ENCODE measurements at regions not wholly inside any gene's neighbourhood (a gene's known extent, or its start where the extent isn't known, plus 50 kb on each side); places are given as distances from the start of the nearest gene placed in this dataset.

GRCh38 chr10:130799532-130799931, 512.0 kb downstream of the TCERG1L start:
- no peak for DNase-seq (ENCODE audit: low spot score)

- no peak for DNase-seq (ENCODE audit: low spot score)
Measured at GRCh38 chr10:130800281-130800680, 511.2 kb downstream of the TCERG1L start.

GRCh38 chr10:130801276-130801675, 510.2 kb downstream of the TCERG1L start:
- DNase-seq (ENCODE audit: low spot score): no peak

GRCh38 chr10:130801784-130802183, 509.7 kb downstream of the TCERG1L start:
- no peak for DNase-seq (ENCODE audit: low spot score)

- no peak for DNase-seq (ENCODE audit: low spot score)
Measured at GRCh38 chr10:130802301-130802700, 509.2 kb downstream of the TCERG1L start.

GRCh38 chr10:130804281-130804680, 507.2 kb downstream of the TCERG1L start:
- DNase-seq (ENCODE audit: low spot score): no peak

- no peak for DNase-seq (ENCODE audit: low spot score)
Measured at GRCh38 chr10:130804778-130805634, 506.5 kb downstream of the TCERG1L start.

- no peak for DNase-seq (ENCODE audit: low spot score)
Measured at GRCh38 chr10:130805635-130806030, 505.9 kb downstream of the TCERG1L start.

GRCh38 chr10:130806426-130806825, 505.1 kb downstream of the TCERG1L start:
- no peak for DNase-seq (ENCODE audit: low spot score)

GRCh38 chr10:130807096-130807495, 504.4 kb downstream of the TCERG1L start:
- DNase-seq (ENCODE audit: low spot score): no peak

- no peak for DNase-seq (ENCODE audit: low spot score)
Measured at GRCh38 chr10:130807721-130808120, 503.8 kb downstream of the TCERG1L start.

GRCh38 chr10:130808243-130808642, 503.3 kb downstream of the TCERG1L start:
- no peak for DNase-seq (ENCODE audit: low spot score)

- DNase-seq (ENCODE audit: low spot score): no peak
Measured at GRCh38 chr10:130808686-130809085, 502.8 kb downstream of the TCERG1L start.

- no peak for DNase-seq (ENCODE audit: low spot score)
Measured at GRCh38 chr10:130809181-130809580, 502.3 kb downstream of the TCERG1L start.

GRCh38 chr10:130809761-130810515, 501.6 kb downstream of the TCERG1L start:
- no peak for DNase-seq (ENCODE audit: low spot score)

GRCh38 chr10:130810856-130811255, 500.7 kb downstream of the TCERG1L start:
- DNase-seq (ENCODE audit: low spot score): no peak

- no peak for DNase-seq (ENCODE audit: low spot score)
Measured at GRCh38 chr10:130812381-130813148, 499.0 kb downstream of the TCERG1L start.

GRCh38 chr10:130814610-130815009, 496.9 kb downstream of the TCERG1L start:
- no peak for DNase-seq (ENCODE audit: low spot score)

GRCh38 chr10:130816116-130816901, 495.2 kb downstream of the TCERG1L start:
- DNase-seq (ENCODE audit: low spot score): no peak

- no peak for DNase-seq (ENCODE audit: low spot score)
Measured at GRCh38 chr10:130817046-130817624, 494.4 kb downstream of the TCERG1L start.

- DNase-seq (ENCODE audit: low spot score): no peak
Measured at GRCh38 chr10:130817674-130818073, 493.8 kb downstream of the TCERG1L start.
